Mammary epithelial cell (primary cell): ENCODE measurements at regions not wholly inside any gene's neighbourhood (a gene's known extent, or its start where the extent isn't known, plus 50 kb on each side); places are given as distances from the start of the nearest gene placed in this dataset.

Experiments used
- CTCF ChIP-seq, 2 donors: IDR thresholded peaks in 1 of 2; conservative IDR thresholded peaks in 1 of 2; 2 replicates each; pipeline ENCODE4 v1.5.1; 2011 to 2012; ENCODE audit warnings: inconsistent platforms in 2 of 2, low read length in 2 of 2, mild to moderate bottlenecking in 2 of 2, control low read depth in 1 of 2, low read depth in 1 of 2; ENCODE audit not compliant: insufficient read depth in 1 of 2; ENCODE audit errors: extremely low read depth in 1 of 2
- EZH2 ChIP-seq: IDR thresholded peaks from 2 replicates; pipeline ENCODE4 v1.6.1; 2012; ENCODE audit warnings: low read length, inconsistent platforms, borderline replicate concordance

GRCh38 chr13:28563609-28564008, 68.7 kb upstream of the FLT1 start:
- TF ChIP-seq CTCF (conservative IDR thresholded peaks at IDR 0.05 in 1 of 2, IDR thresholded peaks at IDR 0.05 in 1 of 2; ENCODE audit: extremely low read depth in 1 of 2, insufficient read depth in 1 of 2, low read depth in 1 of 2, low read length in 2 of 2) (no peak), EZH2 (no peak)
